Subcutaneous abdominal adipose tissue (tissue), 5 donors: ENCODE measurements at regions not wholly inside any gene's neighbourhood (a gene's known extent, or its start where the extent isn't known, plus 50 kb on each side); places are given as distances from the start of the nearest gene placed in this dataset.

Experiments used
- H3K27ac ChIP-seq: one replicate; pipeline ENCODE4 v1.7.0; 2013; ENCODE audit warnings: low read depth, mild to moderate bottlenecking, inconsistent platforms, low read length, moderate library complexity
- H3K27me3 ChIP-seq, 5 donors: one replicate each; pipeline ENCODE4 v1.7.0; 2013; ENCODE audit warnings: low read length in 5 of 5, inconsistent platforms in 1 of 5; ENCODE audit not compliant: control insufficient read depth in 5 of 5, insufficient read depth in 4 of 5
- H3K36me3 ChIP-seq, 5 donors: one replicate each; pipeline ENCODE4 v1.7.0; 2013; ENCODE audit warnings: low read length in 5 of 5; ENCODE audit not compliant: control insufficient read depth in 5 of 5, insufficient read depth in 5 of 5
- H3K4me1 ChIP-seq, 5 donors: one replicate each; pipeline ENCODE4 v1.7.0; 2013; ENCODE audit warnings: low read length in 5 of 5, mild to moderate bottlenecking in 3 of 5, moderate library complexity in 1 of 5; ENCODE audit not compliant: control insufficient read depth in 5 of 5, insufficient read depth in 5 of 5
- H3K4me3 ChIP-seq, 5 donors: one replicate each; pipeline ENCODE4 v1.7.0; 2013; ENCODE audit warnings: low read length in 5 of 5, low read depth in 1 of 5
- H3K9ac ChIP-seq, 5 donors: one replicate each; pipeline ENCODE4 v1.7.0; 2013; ENCODE audit warnings: low read length in 5 of 5, mild to moderate bottlenecking in 4 of 5, moderate library complexity in 3 of 5
- H3K9me3 ChIP-seq, 5 donors: one replicate each; pipeline ENCODE4 v1.7.0; 2013; ENCODE audit warnings: low read length in 5 of 5; ENCODE audit not compliant: control insufficient read depth in 5 of 5
- donor health status: healthy.
- donor health status: healthy.
- donor health status: healthy.
- donor health status: healthy.
- donor health status: healthy.

GRCh38 chr14:71616013-71616412 lies 316.2 kb upstream of the RGS6 start:
- peaks cover 0 to 1% (median under 1%) of the 10 kb centered on the region in 5 donors for H3K4me1 ChIP-seq
- no peak overlapping the region for H3K4me3 ChIP-seq
- H3K9me3 ChIP-seq: no peaks in the 10 kb centered on the region
- no peak overlapping the region for H3K9ac ChIP-seq
- no peaks in the 10 kb centered on the region for H3K27me3 ChIP-seq
- H3K36me3 ChIP-seq: peaks cover 0 to 9% (median 0%) of the 10 kb centered on the region in 5 donors
- no peak overlapping the region for H3K27ac ChIP-seq

DNA sequence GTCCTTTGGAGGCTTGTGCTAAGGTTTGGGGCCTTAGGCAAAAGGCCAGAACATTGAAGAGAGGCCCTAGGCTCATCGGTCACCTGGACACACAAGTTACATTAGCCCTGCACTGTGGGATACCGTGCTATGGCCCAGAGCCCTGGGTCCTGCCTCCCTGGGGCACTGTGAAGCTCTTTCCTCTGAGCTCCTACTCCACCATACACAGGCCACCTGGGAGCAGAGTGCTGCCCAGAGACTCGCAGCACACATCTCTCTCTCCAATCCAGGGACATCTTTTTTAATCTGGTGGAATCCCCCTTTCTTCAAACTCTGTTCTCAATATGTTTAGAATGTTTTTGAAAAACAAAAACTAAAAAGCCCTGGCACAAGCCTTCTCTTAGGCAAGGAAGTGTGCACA lies 314.2 kb upstream of the RGS6 start:
- Histone ChIP-seq H3K4me3 (no peak overlapping the region), H3K27ac (no peak overlapping the region), H3K36me3 (peaks cover 0 to 9% (median 4%) of the 10 kb centered on the region in 5 donors), H3K9ac (no peak overlapping the region), H3K27me3 (no peaks in the 10 kb centered on the region), H3K4me1 (no peaks in the 10 kb centered on the region), H3K9me3 (no peaks in the 10 kb centered on the region)

DNA sequence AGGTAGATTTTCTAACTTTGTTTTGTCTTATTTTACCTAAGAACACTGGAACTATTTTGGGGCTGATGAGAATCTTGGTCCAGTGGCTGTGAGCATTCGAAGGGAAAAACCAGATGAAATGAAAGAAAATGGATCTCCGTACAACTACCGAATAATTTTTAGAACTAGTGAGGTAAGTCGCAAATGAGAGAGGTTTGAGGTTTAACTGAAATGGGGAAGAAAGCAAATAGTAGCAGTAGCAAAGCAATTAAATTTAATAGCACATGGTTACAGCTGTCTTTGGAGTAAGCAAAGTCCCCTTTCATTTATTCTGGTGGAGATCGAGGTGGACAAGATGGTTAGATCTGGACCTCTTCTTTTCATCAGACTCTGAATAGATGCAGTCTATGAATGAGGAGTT lies 313.5 kb upstream of the RGS6 start:
- peaks cover 0 to 9% (median 4%) of the 10 kb centered on the region in 5 donors for H3K36me3 ChIP-seq
- no peaks in the 10 kb centered on the region for H3K4me1 ChIP-seq
- H3K9ac ChIP-seq: no peak overlapping the region
- H3K4me3 ChIP-seq: no peak overlapping the region
- H3K27ac ChIP-seq: no peak overlapping the region
- no peaks in the 10 kb centered on the region for H3K9me3 ChIP-seq
- H3K27me3 ChIP-seq: no peaks in the 10 kb centered on the region

DNA sequence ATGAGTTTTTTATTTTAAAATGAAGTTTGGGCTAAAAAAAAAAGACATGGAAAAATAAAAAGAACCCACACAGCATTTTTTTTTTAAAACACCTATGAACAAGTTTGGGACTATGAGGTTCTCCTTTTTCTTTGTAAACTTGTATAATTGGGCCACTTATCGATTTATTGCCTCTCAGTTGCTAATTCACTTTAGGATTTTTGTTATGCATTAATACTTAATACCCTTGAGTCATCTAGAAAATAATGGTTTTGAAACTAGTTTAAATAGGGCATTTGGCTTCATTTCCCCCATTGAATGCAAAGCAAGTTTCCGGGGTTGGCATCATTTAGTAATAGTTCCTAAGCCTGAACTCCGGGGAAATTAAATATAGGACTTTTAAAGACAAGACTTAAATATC lies 312.8 kb upstream of the RGS6 start:
- no peak overlapping the region for H3K9ac ChIP-seq
- H3K27ac ChIP-seq: no peak overlapping the region
- no peaks in the 10 kb centered on the region for H3K27me3 ChIP-seq
- H3K9me3 ChIP-seq: no peaks in the 10 kb centered on the region
- H3K4me1 ChIP-seq: no peaks in the 10 kb centered on the region
- H3K36me3 ChIP-seq: peaks cover 0 to 13% (median 9%) of the 10 kb centered on the region in 5 donors
- no peak overlapping the region for H3K4me3 ChIP-seq

DNA sequence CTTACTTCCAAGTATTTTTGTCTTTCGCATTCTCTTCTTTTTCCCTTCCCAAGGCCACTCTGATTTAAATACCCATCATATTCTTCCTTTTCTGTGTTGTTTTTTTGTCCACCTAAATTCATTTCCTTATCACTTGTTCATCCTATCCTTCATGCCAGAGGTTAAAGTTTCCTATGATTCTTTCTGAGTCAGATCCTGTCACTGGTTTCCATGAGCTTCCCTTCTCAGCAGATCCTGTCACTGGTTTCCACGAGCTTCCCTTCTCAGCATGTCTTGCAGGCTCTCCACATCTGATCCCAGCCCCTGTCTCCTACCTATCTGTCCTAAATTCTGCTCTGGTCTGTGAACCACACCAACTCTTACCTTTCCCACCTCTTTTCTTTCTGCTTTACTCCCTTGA lies 311.8 kb upstream of the RGS6 start:
- no peak overlapping the region for H3K4me3 ChIP-seq
- H3K27ac ChIP-seq: no peak overlapping the region
- peaks cover 0 to 15% (median 9%) of the 10 kb centered on the region in 5 donors for H3K36me3 ChIP-seq
- no peaks in the 10 kb centered on the region for H3K9me3 ChIP-seq
- H3K9ac ChIP-seq: no peak overlapping the region
- no peaks in the 10 kb centered on the region for H3K27me3 ChIP-seq
- no peaks in the 10 kb centered on the region for H3K4me1 ChIP-seq

GRCh38 chr14:71621276-71621675 lies 311.0 kb upstream of the RGS6 start:
- no peaks in the 10 kb centered on the region for H3K27me3 ChIP-seq
- H3K36me3 ChIP-seq: peaks cover 0 to 15% (median 9%) of the 10 kb centered on the region in 5 donors
- no peaks in the 10 kb centered on the region for H3K9me3 ChIP-seq
- H3K27ac ChIP-seq: no peak overlapping the region
- H3K9ac ChIP-seq: no peak overlapping the region
- no peaks in the 10 kb centered on the region for H3K4me1 ChIP-seq
- H3K4me3 ChIP-seq: no peak overlapping the region

- H3K27ac ChIP-seq: no peak overlapping the region
- no peak overlapping the region for H3K9ac ChIP-seq
- H3K36me3 ChIP-seq: peaks cover 0 to 15% (median 9%) of the 10 kb centered on the region in 5 donors
- H3K27me3 ChIP-seq: no peaks in the 10 kb centered on the region
- no peaks in the 10 kb centered on the region for H3K4me1 ChIP-seq
- H3K9me3 ChIP-seq: no peaks in the 10 kb centered on the region
- no peak overlapping the region for H3K4me3 ChIP-seq
Observed at GRCh38 chr14:71621980-71622605, 310.1 kb upstream of the RGS6 start.

DNA sequence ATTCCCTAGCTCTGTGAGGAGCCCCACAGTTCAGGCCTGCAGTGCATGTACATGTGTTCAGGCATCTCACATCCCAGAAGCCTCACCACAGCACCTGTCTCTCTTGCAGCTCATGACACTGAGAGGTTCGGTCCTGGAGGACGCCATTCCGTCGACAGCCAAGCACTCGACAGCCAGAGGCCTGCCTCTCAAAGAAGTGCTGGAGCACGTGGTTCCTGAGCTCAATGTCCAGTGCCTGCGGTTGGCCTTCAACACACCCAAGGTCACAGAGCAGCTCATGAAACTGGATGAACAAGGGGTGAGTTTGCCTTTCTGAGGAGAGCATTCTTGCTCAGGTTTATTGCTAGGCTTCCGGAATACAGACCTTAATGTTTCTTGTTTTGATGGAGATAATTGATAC lies 308.3 kb upstream of the RGS6 start:
- H3K9ac ChIP-seq: no peak overlapping the region
- no peak overlapping the region for H3K4me3 ChIP-seq
- H3K27ac ChIP-seq: no peak overlapping the region
- H3K4me1 ChIP-seq: no peaks in the 10 kb centered on the region
- H3K27me3 ChIP-seq: no peaks in the 10 kb centered on the region
- H3K36me3 ChIP-seq: peaks cover 0 to 15% (median 7%) of the 10 kb centered on the region in 5 donors
- H3K9me3 ChIP-seq: no peaks in the 10 kb centered on the region

DNA sequence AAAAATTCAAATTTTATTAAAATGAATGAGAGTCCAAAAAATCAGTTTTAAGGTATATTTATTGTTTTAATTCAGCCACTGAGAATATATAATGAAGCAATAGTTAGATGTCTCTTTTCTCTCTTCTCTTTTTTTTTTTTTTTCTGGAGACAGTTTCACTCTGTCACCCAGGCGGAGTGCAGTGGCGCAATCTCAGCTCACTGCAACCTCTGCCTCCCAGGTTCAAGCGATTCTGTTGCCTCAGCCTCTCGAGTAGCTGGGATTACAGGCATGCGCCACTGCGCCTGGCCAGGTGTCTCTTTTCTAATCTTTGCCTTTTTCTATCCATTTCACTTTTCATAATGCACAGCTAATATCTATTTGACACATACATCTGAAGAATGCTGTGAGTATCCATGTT lies 307.1 kb upstream of the RGS6 start:
- Histone ChIP-seq H3K9ac (no peak overlapping the region), H3K4me3 (no peak overlapping the region), H3K9me3 (no peaks in the 10 kb centered on the region), H3K27me3 (no peaks in the 10 kb centered on the region), H3K36me3 (peaks cover 0 to 15% (median 5%) of the 10 kb centered on the region in 5 donors), H3K4me1 (no peaks in the 10 kb centered on the region), H3K27ac (no peak overlapping the region)

DNA sequence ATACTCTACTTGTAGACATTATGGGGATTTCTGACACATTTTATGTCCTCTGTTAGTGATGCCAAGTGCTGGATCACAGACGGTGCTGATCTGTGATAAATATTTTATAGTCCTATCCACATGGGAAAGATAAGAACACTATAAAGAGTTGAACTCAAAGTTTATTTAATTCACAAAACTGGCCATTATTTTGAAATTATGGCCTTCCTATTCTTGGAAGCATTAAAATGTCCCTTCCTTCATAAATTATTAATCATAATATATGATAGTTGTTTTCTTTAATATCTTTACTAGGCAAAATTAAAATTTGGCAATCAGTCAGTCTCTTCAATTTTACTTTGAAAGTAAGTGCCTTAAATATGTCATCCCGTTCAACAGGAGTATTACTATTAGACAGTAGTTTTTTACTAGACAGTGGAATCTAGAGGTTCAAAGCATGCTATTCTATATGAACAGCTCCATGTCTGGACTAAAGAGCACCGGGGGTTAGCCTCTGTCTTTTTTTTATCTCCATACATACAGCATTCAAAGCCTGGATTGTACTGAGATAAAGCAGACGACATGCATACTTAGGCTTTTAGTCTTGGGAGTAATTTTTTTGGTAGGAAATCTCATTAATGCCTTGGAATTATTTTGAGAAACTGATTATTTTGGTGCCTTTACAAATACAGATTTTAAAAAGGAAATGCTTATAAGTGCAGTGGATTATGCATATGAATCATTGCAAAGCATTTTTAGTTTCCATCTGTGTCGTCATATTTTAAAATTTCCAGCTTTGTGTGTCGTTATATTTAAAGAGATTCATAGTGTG lies 306.1 kb upstream of the RGS6 start:
- Histone ChIP-seq H3K36me3 (peaks cover 0 to 15% (median 5%) of the 10 kb centered on the region in 5 donors), H3K9me3 (peaks cover 0 to 2% (median 0%) of the 10 kb centered on the region in 5 donors), H3K9ac (no peak overlapping the region), H3K4me3 (no peak overlapping the region), H3K27me3 (no peaks in the 10 kb centered on the region), H3K27ac (no peak overlapping the region), H3K4me1 (no peaks in the 10 kb centered on the region)
